ENCODE measurements at regions not wholly inside any gene's neighbourhood (a gene's known extent, or its start where the extent isn't known, plus 50 kb on each side); places are given as distances from the start of the nearest gene placed in this dataset.

DNA sequence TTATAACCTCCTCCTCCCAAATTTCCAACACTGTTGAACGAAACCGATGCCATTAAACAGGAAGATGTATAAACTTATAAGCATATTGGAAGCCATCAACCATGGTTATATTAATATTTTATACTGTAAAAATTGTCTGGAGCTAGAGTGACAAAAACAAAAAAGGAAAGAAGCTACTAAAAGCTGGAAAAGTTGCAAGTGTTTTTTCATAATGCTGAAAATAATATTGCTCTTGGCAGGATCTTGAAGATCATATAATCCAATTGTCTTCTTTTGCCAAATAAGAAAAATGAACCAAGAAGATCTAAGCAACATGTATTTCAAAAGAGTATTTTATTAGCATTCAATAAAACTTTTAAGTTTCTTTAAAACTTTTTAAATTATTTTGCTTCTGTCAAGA lies 268.9 kb upstream of the HSF2 start:
- peak overlapping the region; percentile 45 to 91 (median 80) for H3K27ac ChIP-seq
- WGBS, 4 donors: 47 to 67% (median 65%) methylated on average over 2 of the region's 2 CpGs
- ATAC-seq (no peak), DNase-seq (no peak)
- no peaks in the 10 kb centered on the region for H3K36me3 ChIP-seq
- H3K9me3 ChIP-seq: peaks cover 0 to 8% (median 0%) of the 10 kb centered on the region in 12 donors
- intact Hi-C loops (cut with DNase I): loop anchor here in 2 of 10 donors (1.0 to 5.0 kb wide), 2 partner anchors 83 to 122 kb away; no protein-coding TSS in a partner anchor
- H3K27me3 ChIP-seq: no peaks in the 10 kb centered on the region
- no peak overlapping the region for H3K4me3 ChIP-seq
- peaks cover 0 to 23% (median 0%) of the 10 kb centered on the region in 12 donors for H3K4me1 ChIP-seq
- no peak for TF ChIP-seq POLR2A (IDR thresholded peaks at IDR 0.05)
- TF ChIP-seq, protein P1, sequence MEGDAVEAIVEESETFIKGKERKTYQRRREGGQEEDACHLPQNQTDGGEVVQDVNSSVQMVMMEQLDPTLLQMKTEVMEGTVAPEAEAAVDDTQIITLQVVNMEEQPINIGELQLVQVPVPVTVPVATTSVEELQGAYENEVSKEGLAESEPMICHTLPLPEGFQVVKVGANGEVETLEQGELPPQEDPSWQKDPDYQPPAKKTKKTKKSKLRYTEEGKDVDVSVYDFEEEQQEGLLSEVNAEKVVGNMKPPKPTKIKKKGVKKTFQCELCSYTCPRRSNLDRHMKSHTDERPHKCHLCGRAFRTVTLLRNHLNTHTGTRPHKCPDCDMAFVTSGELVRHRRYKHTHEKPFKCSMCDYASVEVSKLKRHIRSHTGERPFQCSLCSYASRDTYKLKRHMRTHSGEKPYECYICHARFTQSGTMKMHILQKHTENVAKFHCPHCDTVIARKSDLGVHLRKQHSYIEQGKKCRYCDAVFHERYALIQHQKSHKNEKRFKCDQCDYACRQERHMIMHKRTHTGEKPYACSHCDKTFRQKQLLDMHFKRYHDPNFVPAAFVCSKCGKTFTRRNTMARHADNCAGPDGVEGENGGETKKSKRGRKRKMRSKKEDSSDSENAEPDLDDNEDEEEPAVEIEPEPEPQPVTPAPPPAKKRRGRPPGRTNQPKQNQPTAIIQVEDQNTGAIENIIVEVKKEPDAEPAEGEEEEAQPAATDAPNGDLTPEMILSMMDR (IDR thresholded peaks at IDR 0.05): no peak

DNA sequence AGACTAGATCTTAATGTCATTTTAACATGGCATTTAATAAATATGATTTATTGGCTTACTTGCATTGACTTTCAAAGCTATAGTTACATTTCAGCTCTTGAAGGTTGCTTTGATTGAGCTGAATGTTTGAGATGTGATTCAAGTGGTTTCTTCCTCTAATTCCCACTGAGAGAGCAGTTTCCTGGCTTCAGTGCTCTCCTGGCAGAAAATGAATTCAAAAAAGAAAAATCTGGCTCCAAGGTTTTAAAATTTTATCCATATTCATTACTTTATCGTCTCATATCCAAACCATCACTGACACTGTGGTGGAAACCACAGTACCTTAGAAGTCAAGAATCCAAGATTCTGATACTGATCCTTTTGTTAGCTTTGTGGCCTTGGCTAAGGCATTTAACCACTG lies 263.1 kb upstream of the HSF2 start:
- Histone ChIP-seq H3K9me3 (peaks cover 0 to 3% (median 0%) of the 10 kb centered on the region in 12 donors), H3K27me3 (no peaks in the 10 kb centered on the region), H3K4me3 (no peak overlapping the region), H3K27ac (no peak overlapping the region), H3K36me3 (no peaks in the 10 kb centered on the region), H3K4me1 (no peaks in the 10 kb centered on the region)
- no peak for ATAC-seq
- intact Hi-C loops (cut with DNase I): no loop called here
- no peak for TF ChIP-seq POLR2A (IDR thresholded peaks at IDR 0.05)
- TF ChIP-seq, protein P1 (IDR thresholded peaks at IDR 0.05): no peak
- 67 to 84% (median 70%) methylated on average over 1 of the region's 1 CpG for WGBS, 4 donors
- DNase-seq: no peak

GRCh38 chr6:122140031-122140430 lies 259.4 kb upstream of the HSF2 start:
- H3K4me3 ChIP-seq: no peak overlapping the region
- no peak overlapping the region for H3K27ac ChIP-seq
- peaks cover 0 to 9% (median 0%) of the 10 kb centered on the region in 12 donors for H3K4me1 ChIP-seq
- H3K9me3 ChIP-seq: no peaks in the 10 kb centered on the region
- H3K36me3 ChIP-seq: no peaks in the 10 kb centered on the region
- TF ChIP-seq POLR2A (IDR thresholded peaks at IDR 0.05): no peak
- TF ChIP-seq, protein P1 (IDR thresholded peaks at IDR 0.05): no peak
- no peaks in the 10 kb centered on the region for H3K27me3 ChIP-seq
- intact Hi-C loops (cut with DNase I): no loop called here
- no peak for ATAC-seq
- no peak for DNase-seq

DNA sequence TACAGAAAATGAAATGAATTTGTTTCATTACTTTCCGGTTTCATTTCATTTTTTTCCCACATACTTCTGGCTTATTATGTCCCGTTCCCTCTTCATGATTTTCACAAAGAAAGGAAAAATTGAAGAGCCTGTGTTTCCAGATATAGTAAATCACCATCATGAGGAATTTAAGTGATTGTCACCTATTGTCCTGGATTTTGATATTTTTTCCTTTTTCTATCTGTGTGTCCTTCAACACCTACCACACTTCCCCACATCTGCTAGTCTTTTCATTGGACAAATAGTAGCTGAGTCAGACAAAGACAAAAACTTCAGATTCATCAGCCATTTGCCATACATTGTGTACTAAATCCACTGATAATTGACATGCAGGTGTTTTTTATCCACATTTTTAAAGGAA lies 258.2 kb upstream of the HSF2 start:
- WGBS, 4 donors: 68 to 77% (median 71%) methylated on average over 2 of the region's 2 CpGs
- no peak overlapping the region for H3K27ac ChIP-seq
- peaks cover 0 to 9% (median 0%) of the 10 kb centered on the region in 12 donors for H3K4me1 ChIP-seq
- H3K27me3 ChIP-seq: no peaks in the 10 kb centered on the region
- ATAC-seq: no peak
- H3K36me3 ChIP-seq: no peaks in the 10 kb centered on the region
- no peak for DNase-seq
- no peak overlapping the region for H3K4me3 ChIP-seq
- intact Hi-C loops (cut with DNase I): no loop called here
- H3K9me3 ChIP-seq: no peaks in the 10 kb centered on the region
- TF ChIP-seq, protein P1 (IDR thresholded peaks at IDR 0.05): no peak
- TF ChIP-seq POLR2A (IDR thresholded peaks at IDR 0.05): no peak

Data from heart left ventricle (tissue), 16 donors.